ENCODE measurements at regions not wholly inside any gene's neighbourhood (a gene's known extent, or its start where the extent isn't known, plus 50 kb on each side); places are given as distances from the start of the nearest gene placed in this dataset.

- no peaks in the 10 kb centered on the region for H3K27me3 Mint-ChIP-seq
- no peaks in the 10 kb centered on the region for H3K4me1 Mint-ChIP-seq (ENCODE audit: low read depth)
- intact Hi-C loops (cut with DNase I, micrococcal nuclease), result no loop called here
- ChIA-PET POLR2A (no interaction called here), CTCF (no interaction called here)
- no peak overlapping the region for H3K4me3 ChIP-seq (ENCODE audit: low read length)
- ATAC-seq (ENCODE audit: poor library complexity) (no peak), DNase-seq (peak in 2 of 14 experiments; percentile 9 to 21)
- no peak overlapping the region for H3K27ac ChIP-seq (ENCODE audit: low read depth in 1 of 2, low read length in 2 of 2)
- H3K27ac Mint-ChIP-seq, result no peak overlapping the region
- H3K36me3 ChIP-seq (ENCODE audit: insufficient read depth, low read length), result no peaks in the 10 kb centered on the region
- no peaks in the 10 kb centered on the region for H3K27me3 ChIP-seq (ENCODE audit: control insufficient read depth in 1 of 2, insufficient read depth in 2 of 2, low read length in 2 of 2)
- H3K36me3 Mint-ChIP-seq (ENCODE audit: low read depth), result no peaks in the 10 kb centered on the region
- H3K4me1 ChIP-seq (ENCODE audit: insufficient read depth, low read length), result no peaks in the 10 kb centered on the region
- no peaks in the 10 kb centered on the region for H3K9me3 Mint-ChIP-seq
- no peak for TF ChIP-seq CTCF (IDR thresholded peaks at IDR 0.05)
- H3K4me3 Mint-ChIP-seq, result no peak overlapping the region
- no peaks in the 10 kb centered on the region for H3K9me3 ChIP-seq (ENCODE audit: control insufficient read depth in 1 of 2, insufficient read depth in 1 of 2, low read length in 2 of 2)
These were observed 98.5 kb downstream of the METRNL start for GRCh38 chr17:83177611-83178532.

GRCh38 chr17:83178533-83179304 lies 99.3 kb downstream of the METRNL start:
- no peaks in the 10 kb centered on the region for H3K4me1 Mint-ChIP-seq (ENCODE audit: low read depth)
- no peak for TF ChIP-seq CTCF (IDR thresholded peaks at IDR 0.05)
- no peaks in the 10 kb centered on the region for H3K9me3 Mint-ChIP-seq
- ChIA-PET POLR2A (no interaction called here), CTCF (no interaction called here)
- no peak overlapping the region for H3K27ac Mint-ChIP-seq
- ATAC-seq (ENCODE audit: poor library complexity) (no peak), DNase-seq (peak in 2 of 14 experiments; percentile 7 to 20)
- no peak overlapping the region for H3K4me3 Mint-ChIP-seq
- Histone ChIP-seq H3K36me3 (ENCODE audit: insufficient read depth, low read length) (no peaks in the 10 kb centered on the region), H3K9me3 (ENCODE audit: control insufficient read depth in 1 of 2, insufficient read depth in 1 of 2, low read length in 2 of 2) (no peaks in the 10 kb centered on the region), H3K27ac (ENCODE audit: low read depth in 1 of 2, low read length in 2 of 2) (no peak overlapping the region), H3K27me3 (ENCODE audit: control insufficient read depth in 1 of 2, insufficient read depth in 2 of 2, low read length in 2 of 2) (no peaks in the 10 kb centered on the region), H3K4me3 (ENCODE audit: low read length) (no peak overlapping the region), H3K4me1 (ENCODE audit: insufficient read depth, low read length) (no peaks in the 10 kb centered on the region)
- H3K27me3 Mint-ChIP-seq, result no peaks in the 10 kb centered on the region
- intact Hi-C loops (cut with DNase I, micrococcal nuclease), result no loop called here
- H3K36me3 Mint-ChIP-seq (ENCODE audit: low read depth), result no peaks in the 10 kb centered on the region

- H3K4me3 Mint-ChIP-seq, result no peak overlapping the region
- intact Hi-C loops (cut with DNase I, micrococcal nuclease), result no loop called here
- TF ChIP-seq CTCF (IDR thresholded peaks at IDR 0.05), result no peak
- no peak for ATAC-seq (ENCODE audit: poor library complexity)
- Histone ChIP-seq H3K27me3 (ENCODE audit: control insufficient read depth in 1 of 2, insufficient read depth in 2 of 2, low read length in 2 of 2) (no peaks in the 10 kb centered on the region), H3K4me3 (ENCODE audit: low read length) (no peak overlapping the region), H3K27ac (ENCODE audit: low read depth in 1 of 2, low read length in 2 of 2) (no peak overlapping the region), H3K4me1 (ENCODE audit: insufficient read depth, low read length) (no peaks in the 10 kb centered on the region), H3K36me3 (ENCODE audit: insufficient read depth, low read length) (no peaks in the 10 kb centered on the region), H3K9me3 (ENCODE audit: control insufficient read depth in 1 of 2, insufficient read depth in 1 of 2, low read length in 2 of 2) (no peaks in the 10 kb centered on the region)
- POLR2A ChIA-PET, result no interaction called here
- no peaks in the 10 kb centered on the region for H3K4me1 Mint-ChIP-seq (ENCODE audit: low read depth)
- CTCF ChIA-PET, result no interaction called here
- peak in 1 of 14 experiments; percentile 2 for DNase-seq
- no peaks in the 10 kb centered on the region for H3K9me3 Mint-ChIP-seq
- no peak overlapping the region for H3K27ac Mint-ChIP-seq
- H3K36me3 Mint-ChIP-seq (ENCODE audit: low read depth), result no peaks in the 10 kb centered on the region
- no peaks in the 10 kb centered on the region for H3K27me3 Mint-ChIP-seq
These were observed 100.0 kb downstream of the METRNL start for GRCh38 chr17:83179374-83179773.

Data from CD4-positive, alpha-beta T cell (primary cell).